H9 (cell line): ENCODE measurements at regions not wholly inside any gene's neighbourhood (a gene's known extent, or its start where the extent isn't known, plus 50 kb on each side); places are given as distances from the start of the nearest gene placed in this dataset.

Experiments used
- DNase-seq: peaks from one replicate; pipeline ENCODE4 v3.0.0-alpha.2; 2017
- H2AFZ ChIP-seq: one replicate; pipeline ENCODE4 v1.6.1; 2013; ENCODE audit warnings: mild to moderate bottlenecking, low read length, control low read depth, moderate library complexity
- H2AK5ac ChIP-seq: 2 replicates; pipeline ENCODE4 v1.6.1; 2013; ENCODE audit warnings: low read length, control low read depth, mixed read lengths; ENCODE audit not compliant: insufficient read length
- H2BK120ac ChIP-seq: one replicate; pipeline ENCODE4 v1.6.1; 2013; ENCODE audit warnings: low read depth, mild to moderate bottlenecking, low read length, control low read depth, inconsistent platforms; ENCODE audit not compliant: poor library complexity, severe bottlenecking
- H2BK12ac ChIP-seq: 2 replicates; pipeline ENCODE4 v1.6.1; 2013; ENCODE audit warnings: low read length, control low read depth, mixed read lengths, low read depth; ENCODE audit not compliant: insufficient read length
- H2BK15ac ChIP-seq: 2 replicates; pipeline ENCODE4 v1.6.1; 2013; ENCODE audit warnings: low read depth, low read length, control low read depth
- H2BK20ac ChIP-seq: one replicate; pipeline ENCODE4 v1.6.1; 2013; ENCODE audit warnings: low read depth, mild to moderate bottlenecking, low read length, control low read depth, inconsistent platforms; ENCODE audit not compliant: poor library complexity, severe bottlenecking
- H2BK5ac ChIP-seq: 2 replicates; pipeline ENCODE4 v1.6.1; 2013; ENCODE audit warnings: low read length, control low read depth, mixed read lengths; ENCODE audit not compliant: insufficient read length
- H3K14ac ChIP-seq: 2 replicates; pipeline ENCODE4 v1.6.1; 2013; ENCODE audit warnings: low read length, control low read depth; ENCODE audit not compliant: insufficient read depth
- H3K18ac ChIP-seq: 2 replicates; pipeline ENCODE4 v1.6.1; 2013; ENCODE audit warnings: low read depth, mild to moderate bottlenecking, mixed read lengths, low read length, control low read depth; ENCODE audit not compliant: insufficient read length
- H3K23ac ChIP-seq: 2 replicates; pipeline ENCODE4 v1.6.1; 2013; ENCODE audit warnings: low read length, control low read depth, mixed read lengths, low read depth; ENCODE audit not compliant: insufficient read length
- H3K23me2 ChIP-seq: 2 replicates; pipeline ENCODE4 v1.6.1; 2013; ENCODE audit warnings: low read depth, mild to moderate bottlenecking, mixed read lengths, low read length, control low read depth; ENCODE audit not compliant: insufficient read length, poor library complexity, severe bottlenecking
- H3K27ac ChIP-seq: 2 replicates; pipeline ENCODE4 v1.5.1; 2013; ENCODE audit warnings: low read length, control low read depth, mixed read lengths, low read depth; ENCODE audit not compliant: insufficient read length
- H3K27me3 ChIP-seq: 2 replicates; pipeline ENCODE4 v1.6.1; 2013; ENCODE audit warnings: low read length, control low read depth, inconsistent platforms; ENCODE audit not compliant: insufficient read depth
- H3K4ac ChIP-seq: 2 replicates; pipeline ENCODE4 v1.6.1; 2013; ENCODE audit warnings: low read depth, mild to moderate bottlenecking, control low read depth, inconsistent platforms, low read length, moderate library complexity
- H3K4me1 ChIP-seq: 2 replicates; pipeline ENCODE4 v1.6.1; 2013; ENCODE audit warnings: low read length, control low read depth, inconsistent platforms; ENCODE audit not compliant: insufficient read depth
- H3K4me2 ChIP-seq: 2 replicates; pipeline ENCODE4 v1.6.1; 2013; ENCODE audit warnings: low read length, control low read depth, mixed read lengths; ENCODE audit not compliant: insufficient read length, insufficient read depth
- H3K56ac ChIP-seq: 2 replicates; pipeline ENCODE4 v1.6.1; 2013; ENCODE audit warnings: low read depth, mild to moderate bottlenecking, mixed read lengths, low read length, control low read depth; ENCODE audit not compliant: insufficient read length
- H3K79me1 ChIP-seq: 2 replicates; pipeline ENCODE4 v1.6.1; 2013; ENCODE audit warnings: low read depth, mild to moderate bottlenecking, moderate library complexity, low read length, control low read depth, inconsistent platforms; ENCODE audit not compliant: insufficient read depth, poor library complexity, severe bottlenecking
- H3K79me2 ChIP-seq: 2 replicates; pipeline ENCODE4 v1.6.1; 2013; ENCODE audit warnings: low read length, control low read depth, inconsistent platforms; ENCODE audit not compliant: insufficient read depth
- H3K9ac ChIP-seq: 2 replicates; pipeline ENCODE4 v1.6.1; 2013; ENCODE audit warnings: low read length, control low read depth, mixed read lengths; ENCODE audit not compliant: insufficient read length; ENCODE audit errors: extremely low read depth
- H3K9me3 ChIP-seq: one replicate; pipeline ENCODE4 v1.6.1; 2013; ENCODE audit warnings: low read depth, low read length, inconsistent platforms; ENCODE audit not compliant: control insufficient read depth
- H3T11ph ChIP-seq: one replicate; pipeline ENCODE4 v1.6.1; 2013; ENCODE audit warnings: mild to moderate bottlenecking, low read length, control low read depth, inconsistent platforms
- H4K20me1 ChIP-seq: one replicate; pipeline ENCODE4 v1.6.1; 2013; ENCODE audit not compliant: control insufficient read depth, insufficient read length, insufficient read depth
- H4K5ac ChIP-seq: 2 replicates; pipeline ENCODE4 v1.6.1; 2013; ENCODE audit warnings: low read depth, mild to moderate bottlenecking, mixed read lengths, low read length, control low read depth; ENCODE audit not compliant: insufficient read length
- H4K8ac ChIP-seq: replicated peaks from 2 replicates; pipeline ENCODE4 v1.6.1; 2013; ENCODE audit warnings: low read length, control low read depth, mixed read lengths, low read depth; ENCODE audit not compliant: insufficient read length
- H4K91ac ChIP-seq: 2 replicates; pipeline ENCODE4 v1.6.1; 2013; ENCODE audit warnings: low read depth, mild to moderate bottlenecking, moderate library complexity, mixed read lengths, low read length, control low read depth; ENCODE audit not compliant: insufficient read length
- H3K27ac Mint-ChIP-seq, 3 experiments: 2 replicates in 2 of 3; 3 replicates in 1 of 3; pipeline ENCODE4 v1.8.0; 2020 to 2021; ENCODE audit warnings: mixed read lengths in 3 of 3, mild to moderate bottlenecking in 1 of 3, moderate library complexity in 1 of 3
- H3K27me3 Mint-ChIP-seq: 2 replicates; pipeline ENCODE4 v1.8.0; 2021; ENCODE audit warnings: low read depth, mild to moderate bottlenecking, moderate library complexity, mixed read lengths
- H3K36me3 Mint-ChIP-seq, 3 experiments: 2 replicates in 2 of 3; 3 replicates in 1 of 3; pipeline ENCODE4 v1.8.0; 2020 to 2021; ENCODE audit warnings: low read depth in 3 of 3, mixed read lengths in 3 of 3; ENCODE audit not compliant: insufficient read depth in 1 of 3
- H3K4me1 Mint-ChIP-seq, 2 experiments: 2 replicates each; pipeline ENCODE4 v1.8.0; 2020; ENCODE audit warnings: mixed read lengths in 2 of 2
- H3K4me3 Mint-ChIP-seq, 2 experiments: 2 replicates in 1 of 2; 3 replicates in 1 of 2; pipeline ENCODE4 v1.8.0; 2020 to 2021; ENCODE audit warnings: mild to moderate bottlenecking in 2 of 2, mixed read lengths in 2 of 2, moderate library complexity in 1 of 2
- H3K9me3 Mint-ChIP-seq, 2 experiments: 2 replicates in 1 of 2; 3 replicates in 1 of 2; pipeline ENCODE4 v1.8.0; 2020; ENCODE audit warnings: mild to moderate bottlenecking in 2 of 2, mixed read lengths in 2 of 2, moderate library complexity in 1 of 2
- CTCF ChIP-seq: fragments of 200-600 bp; sonication (generic); conservative IDR thresholded peaks from 3 replicates; pipeline ENCODE4 v1.8.0; 2021; ENCODE audit warnings: antibody characterized with exemption, mild to moderate bottlenecking
- WGBS: extraction: QIAGEN DNeasy Blood & Tissue Kit; methylation state at CpG from one replicate; pipeline ENCODE4 v1.1.7; 2013; ENCODE audit warnings: missing lambda C conversion rate, low lambda C conversion rate, mixed read lengths; ENCODE audit not compliant: insufficient read length; ENCODE audit errors: extremely low coverage; 5-methylcytosine and 5-hydroxymethylcytosine counted together

GRCh38 chr9:10686943-10687342 lies 74.1 kb upstream of the PTPRD start:
- Histone ChIP-seq H4K91ac (no peak overlapping the region), H4K5ac (no peak overlapping the region), H3K4ac (no peak overlapping the region), H3K9me3 (no peaks in the 10 kb centered on the region), H2BK5ac (no peak overlapping the region), H3K27ac (no peak overlapping the region), H2BK20ac (no peak overlapping the region), H3K18ac (no peak overlapping the region), H3K27me3 (no peaks in the 10 kb centered on the region), H3K14ac (no peak overlapping the region), H3K23me2 (no peaks in the 10 kb centered on the region), H3K56ac (no peak overlapping the region), H2AK5ac (no peak overlapping the region), H3T11ph (no peak overlapping the region), H2AFZ (no peak overlapping the region), H3K79me2 (no peaks in the 10 kb centered on the region), H2BK120ac (no peak overlapping the region), H4K20me1 (no peaks in the 10 kb centered on the region), H3K23ac (no peak overlapping the region), H2BK15ac (no peak overlapping the region), H2BK12ac (no peak overlapping the region), H3K4me1 (no peaks in the 10 kb centered on the region), H4K8ac (no peak overlapping the region), H3K9ac (no peak overlapping the region), H3K4me2 (no peak overlapping the region), H3K79me1 (no peaks in the 10 kb centered on the region)
- Mint-ChIP-seq H3K9me3 (no peaks in the 10 kb centered on the region), H3K36me3 (no peaks in the 10 kb centered on the region), H3K27ac (no peak overlapping the region), H3K4me3 (no peak overlapping the region), H3K27me3 (no peaks in the 10 kb centered on the region), H3K4me1 (peaks cover 8 to 12% of the 10 kb centered on the region in 2 experiments)
- WGBS: no CpG with 5 or more reads among the region's 2 CpGs
- no peak for DNase-seq
- TF ChIP-seq CTCF: no peak
